ENCODE measurements at regions not wholly inside any gene's neighbourhood (a gene's known extent, or its start where the extent isn't known, plus 50 kb on each side); places are given as distances from the start of the nearest gene placed in this dataset.

GRCh38 chr5:164487939-164488338, 982.5 kb downstream of the MAT2B start:
- no peak for DNase-seq
- Mint-ChIP-seq H3K36me3 (ENCODE audit: low read depth) (no peaks in the 10 kb centered on the region), H3K4me3 (no peak overlapping the region), H3K4me1 (ENCODE audit: low read depth) (no peaks in the 10 kb centered on the region), H3K27me3 (no peaks in the 10 kb centered on the region), H3K9me3 (peaks cover 3% of the 10 kb centered on the region), H3K27ac (no peak overlapping the region)
- CTCF ChIA-PET, result no interaction called here
- POLR2A ChIA-PET, result no interaction called here
- no peak for TF ChIP-seq CTCF (IDR thresholded peaks at IDR 0.05)
- intact Hi-C loops (cut with micrococcal nuclease), result no loop called here
- ATAC-seq, result no peak

- no peaks in the 10 kb centered on the region for H3K36me3 Mint-ChIP-seq (ENCODE audit: low read depth)
- intact Hi-C loops (cut with micrococcal nuclease), result no loop called here
- CTCF ChIA-PET, result interaction anchor here (0.8 kb wide), 1 partner anchor 32 kb away, joined by 3 read pairs; no protein-coding TSS in a partner anchor
- H3K4me3 Mint-ChIP-seq, result no peak overlapping the region
- no peak for DNase-seq
- ATAC-seq, result no peak
- H3K9me3 Mint-ChIP-seq, result no peaks in the 10 kb centered on the region
- TF ChIP-seq CTCF (IDR thresholded peaks at IDR 0.05), result no peak
- POLR2A ChIA-PET, result no interaction called here
- H3K27ac Mint-ChIP-seq, result no peak overlapping the region
- H3K27me3 Mint-ChIP-seq, result no peaks in the 10 kb centered on the region
- no peaks in the 10 kb centered on the region for H3K4me1 Mint-ChIP-seq (ENCODE audit: low read depth)
Measured at GRCh38 chr5:164497311-164498064, 992.1 kb downstream of the MAT2B start.

DNA sequence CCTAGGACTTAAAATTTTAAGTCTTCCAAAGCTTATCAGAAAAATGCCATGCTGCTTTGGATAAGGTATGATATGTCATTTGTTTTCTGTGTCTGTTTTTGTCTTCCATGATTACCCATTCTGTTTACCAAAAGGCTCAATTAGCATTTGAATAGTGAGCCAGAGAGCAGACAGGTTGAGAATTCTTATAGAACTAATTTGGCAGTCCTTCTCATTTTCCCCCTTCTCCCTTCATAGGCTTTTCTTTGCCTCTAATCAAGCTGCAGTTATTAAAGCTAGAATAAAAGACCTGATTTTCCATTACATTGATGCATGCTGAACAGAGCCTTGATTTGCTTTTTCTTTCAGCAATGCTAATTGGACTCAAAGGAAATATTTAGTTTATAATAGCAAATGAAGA, 993.0 kb downstream of the MAT2B start:
- no peak for TF ChIP-seq CTCF (IDR thresholded peaks at IDR 0.05)
- Mint-ChIP-seq H3K4me3 (no peak overlapping the region), H3K4me1 (ENCODE audit: low read depth) (no peaks in the 10 kb centered on the region), H3K27ac (no peak overlapping the region), H3K27me3 (no peaks in the 10 kb centered on the region), H3K9me3 (no peaks in the 10 kb centered on the region), H3K36me3 (ENCODE audit: low read depth) (no peaks in the 10 kb centered on the region)
- ChIA-PET CTCF (interaction anchor here (0.8 kb wide), 1 partner anchor 33 kb away, joined by 3 read pairs; no protein-coding TSS in a partner anchor), POLR2A (no interaction called here)
- DNase-seq (no peak), ATAC-seq (no peak)
- intact Hi-C loops (cut with micrococcal nuclease), result no loop called here

DNA sequence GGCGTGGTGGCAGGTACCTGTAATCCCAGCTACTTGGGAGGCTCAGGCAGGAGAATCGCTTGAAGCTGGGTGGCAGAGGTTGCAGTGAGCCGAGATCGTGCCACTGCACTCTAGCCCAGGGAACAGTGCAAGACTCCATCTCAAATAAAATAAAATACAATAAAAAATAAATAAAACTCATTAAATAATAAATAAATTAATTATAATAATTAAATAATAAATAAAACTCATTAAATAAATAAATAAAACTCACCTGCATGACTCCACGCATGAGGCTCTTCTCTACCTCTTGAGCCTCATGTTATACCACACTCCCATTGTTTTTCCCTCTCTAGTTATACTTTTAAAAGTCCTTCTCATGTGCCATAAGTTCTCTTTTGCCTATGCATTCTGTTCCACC, 995.4 kb downstream of the MAT2B start:
- ATAC-seq, result no peak
- Mint-ChIP-seq H3K4me3 (no peak overlapping the region), H3K9me3 (no peaks in the 10 kb centered on the region), H3K4me1 (ENCODE audit: low read depth) (no peaks in the 10 kb centered on the region), H3K27ac (no peak overlapping the region), H3K27me3 (no peaks in the 10 kb centered on the region), H3K36me3 (ENCODE audit: low read depth) (no peaks in the 10 kb centered on the region)
- intact Hi-C loops (cut with micrococcal nuclease), result loop anchor here (5.0 kb wide), 1 partner anchor 489 kb away; no protein-coding TSS in a partner anchor
- no peak for DNase-seq
- POLR2A ChIA-PET, result no interaction called here
- no peak for TF ChIP-seq CTCF (IDR thresholded peaks at IDR 0.05)
- CTCF ChIA-PET, result no interaction called here

DNA sequence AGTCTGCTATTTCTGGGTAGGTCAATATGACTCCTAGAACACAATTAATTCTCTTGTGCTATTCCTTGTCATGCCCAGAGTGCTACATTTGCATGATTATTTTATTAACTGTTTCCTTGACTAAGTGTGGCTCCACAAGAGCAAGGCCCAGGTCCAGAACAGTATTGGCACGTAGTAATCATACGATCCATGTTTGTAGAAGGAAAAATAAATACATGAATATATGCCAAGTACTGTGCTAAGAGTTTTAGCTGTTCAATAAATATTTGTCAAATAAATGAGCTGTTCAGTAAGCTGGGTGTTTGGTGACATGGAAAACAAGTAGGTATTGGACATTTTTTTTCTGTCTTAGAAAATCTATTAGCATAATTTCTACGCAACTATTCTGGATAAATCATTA, 995.9 kb downstream of the MAT2B start:
- ChIA-PET CTCF (no interaction called here), POLR2A (no interaction called here)
- Mint-ChIP-seq H3K36me3 (ENCODE audit: low read depth) (no peaks in the 10 kb centered on the region), H3K27ac (no peak overlapping the region), H3K4me3 (no peak overlapping the region), H3K27me3 (no peaks in the 10 kb centered on the region), H3K4me1 (ENCODE audit: low read depth) (no peaks in the 10 kb centered on the region), H3K9me3 (no peaks in the 10 kb centered on the region)
- DNase-seq, result no peak
- intact Hi-C loops (cut with micrococcal nuclease), result loop anchor here (5.0 kb wide), 1 partner anchor 489 kb away; no protein-coding TSS in a partner anchor
- no peak for ATAC-seq
- no peak for TF ChIP-seq CTCF (IDR thresholded peaks at IDR 0.05)

Data from activated CD8-positive, alpha-beta T cell treated with anti-CD3 and anti-CD28 coated beads for 36 hours (primary cell).